SK-MEL-5 (cell line): ENCODE measurements at regions not wholly inside any gene's neighbourhood (a gene's known extent, or its start where the extent isn't known, plus 50 kb on each side); places are given as distances from the start of the nearest gene placed in this dataset.

ENCODE experiments used
- DNase-seq: peaks from one replicate; pipeline ENCODE4 v3.0.0-alpha.2; 2016; ENCODE audit warnings: low read depth, low spot score
- in situ Hi-C: cut with HindIII; loops from 2 replicates; pipeline ENCODE4 v1.10.0; 2016; ENCODE audit warnings: low sequenced_read_pairs, high pct_unique_total_duplicates, low pct_unique_long_range_greater_than_20kb

GRCh38 chr16:55929181-55929580 lies 54.0 kb upstream of the CES5A start:
- in situ Hi-C loops, result no loop called here
- DNase-seq, result no peak

DNA sequence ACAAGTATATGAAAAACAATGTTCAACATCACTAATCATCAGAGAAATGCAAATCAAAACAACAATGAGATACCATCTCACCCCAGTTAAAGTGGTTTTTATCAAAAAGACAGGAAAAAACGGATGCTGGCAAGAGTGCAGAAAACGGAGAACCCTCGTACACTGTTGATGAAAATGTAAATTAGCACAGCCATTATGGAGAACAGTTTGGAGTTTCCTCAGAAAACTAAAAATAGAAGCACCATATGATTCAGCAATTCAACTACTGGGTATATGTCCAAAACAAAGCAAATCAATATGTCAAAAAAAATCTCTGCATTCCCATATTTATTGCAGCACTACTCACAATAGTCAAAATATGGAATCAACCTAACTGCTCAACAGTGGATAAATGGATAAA lies 50.1 kb upstream of the CES5A start:
- in situ Hi-C loops, result no loop called here
- no peak for DNase-seq
